Motor neuron (in vitro differentiated cells): ENCODE measurements at regions not wholly inside any gene's neighbourhood (a gene's known extent, or its start where the extent isn't known, plus 50 kb on each side); places are given as distances from the start of the nearest gene placed in this dataset.
A peak's percentile ranks its signal among the peaks of the same experiment; 100 is the strongest.

Source experiments
- ATAC-seq, 8 experiments: fragments of 200-7000 bp; cut with Tn5 transposase; replicated peaks in 6 of 8; 2 replicates each; pipeline ENCODE4 v1.8.0; 2021; ENCODE audit warnings: mild to moderate bottlenecking in 8 of 8, moderate library complexity in 8 of 8
- H3K27ac ChIP-seq, 2 donors: fragments of 250-450 bp; sonication (Bioruptor Pico); 2 replicates each; pipeline ENCODE4 v1.9.0; 2021; ENCODE audit warnings: antibody characterized with exemption in 2 of 2, mild to moderate bottlenecking in 2 of 2, moderate library complexity in 1 of 2
- H3K4me1 ChIP-seq, 2 donors: fragments of 250-450 bp; sonication (Bioruptor Pico); replicated peaks in 1 of 2; 2 replicates each; pipeline ENCODE4 v1.6.1; 2021; ENCODE audit warnings: antibody characterized with exemption in 2 of 2, mild to moderate bottlenecking in 2 of 2, moderate library complexity in 1 of 2
- H3K4me3 ChIP-seq, 5 donors: fragments of 250-450 bp; sonication (Bioruptor Pico); 2 replicates each; pipeline ENCODE4 v1.9.0; 2021; ENCODE audit warnings: antibody characterized with exemption in 5 of 5, mild to moderate bottlenecking in 5 of 5, moderate library complexity in 4 of 5
- WGBS, 10 experiments: fragments of 450-650 bp; shearing (Covaris generic); methylation state at CpG; one replicate each; pipeline ENCODE4 v1.0.0; 2022; 5-methylcytosine and 5-hydroxymethylcytosine counted together
- in situ Hi-C, 9 experiments: fragments of 400-800 bp; cut with MboI; loops; one replicate each; pipeline ENCODE4 v1.15.0; 2021; ENCODE audit warnings: low sequenced_read_pairs in 9 of 9, low pct_unique_long_range_greater_than_20kb in 2 of 9; ENCODE audit not compliant: unreplicated experiment in 9 of 9

GRCh38 chr7:52708846-52709245 lies 326.6 kb upstream of the POM121L12 start:
- no peak overlapping the region for H3K27ac ChIP-seq
- ATAC-seq = no peak
- in situ Hi-C loops = no loop called here
- 0 to 94% (median 40%) methylated on average over 1 to 3 of the region's 3 CpGs; no CpG with 5 or more reads in 1 of the 10 experiments for WGBS, 10 experiments
- no peak overlapping the region for H3K4me3 ChIP-seq
- no peaks in the 10 kb centered on the region for H3K4me1 ChIP-seq

GRCh38 chr7:52705768-52706167 lies 329.7 kb upstream of the POM121L12 start:
- 6 to 100% (median 20%) methylated on average over 1 to 2 of the region's 2 CpGs; no CpG with 5 or more reads in 3 of the 10 experiments for WGBS, 10 experiments
- in situ Hi-C loops = no loop called here

GRCh38 chr7:52700349-52700748 lies 335.1 kb upstream of the POM121L12 start:
- ATAC-seq = peak in 5 of 8 experiments; percentile 20 to 86 (median 50)
- 0 to 80% (median 41%) methylated on average over 1 to 2 of the region's 2 CpGs; no CpG with 5 or more reads in 2 of the 10 experiments for WGBS, 10 experiments
- in situ Hi-C loops = no loop called here
- H3K4me3 ChIP-seq = no peak overlapping the region
- H3K4me1 ChIP-seq = peaks cover 10 to 28% of the 10 kb centered on the region in 2 donors
- no peak overlapping the region for H3K27ac ChIP-seq

More at GRCh38 chr7:52705768-52706167, 329.7 kb upstream of the POM121L12 start:
- no peak for ATAC-seq
- Histone ChIP-seq H3K4me1 (no peaks in the 10 kb centered on the region), H3K4me3 (no peak overlapping the region), H3K27ac (no peak overlapping the region)

- ATAC-seq = peak; percentile 67 to 99 (median 91)
- H3K27ac ChIP-seq = no peak overlapping the region
- no peak overlapping the region for H3K4me3 ChIP-seq
- peaks cover 14 to 38% of the 10 kb centered on the region in 2 donors for H3K4me1 ChIP-seq
- in situ Hi-C loops = no loop called here
- 0 to 58% (median 15%) methylated on average over 2 to 5 of the region's 5 CpGs for WGBS, 10 experiments
These were observed 339.3 kb upstream of the POM121L12 start for GRCh38 chr7:52695973-52696595.

- Histone ChIP-seq H3K4me3 (no peak overlapping the region), H3K4me1 (peaks cover 11 to 19% of the 10 kb centered on the region in 2 donors), H3K27ac (peak overlapping the region in 1 of 2 donors; percentile 60)
- peak in 2 of 8 experiments; percentile 18 to 19 for ATAC-seq
- WGBS, 10 experiments = 17 to 100% (median 80%) methylated on average over 1 of the region's 1 CpG; no CpG with 5 or more reads in 6 of the 10 experiments
- in situ Hi-C loops = no loop called here
These were observed 344.2 kb upstream of the POM121L12 start for GRCh38 chr7:52691257-52691656.

- WGBS, 10 experiments = 0 to 100% (median 78%) methylated on average over 1 to 2 of the region's 2 CpGs; no CpG with 5 or more reads in 3 of the 10 experiments
- H3K4me1 ChIP-seq = peaks cover 4 to 5% of the 10 kb centered on the region in 2 donors
These were observed 345.5 kb upstream of the POM121L12 start for GRCh38 chr7:52689912-52690311.

GRCh38 chr7:52685333-52685732 lies 350.1 kb upstream of the POM121L12 start:
- no peak overlapping the region for H3K4me3 ChIP-seq
- WGBS, 10 experiments = 0 to 84% (median 42%) methylated on average over 1 to 3 of the region's 3 CpGs; no CpG with 5 or more reads in 1 of the 10 experiments
- H3K4me1 ChIP-seq = no peaks in the 10 kb centered on the region
- ATAC-seq = peak in 1 of 8 experiments; percentile 74
- in situ Hi-C loops = no loop called here
- H3K27ac ChIP-seq = no peak overlapping the region

More at GRCh38 chr7:52689912-52690311, 345.5 kb upstream of the POM121L12 start:
- Histone ChIP-seq H3K27ac (no peak overlapping the region), H3K4me3 (no peak overlapping the region)
- no peak for ATAC-seq
- in situ Hi-C loops = no loop called here

GRCh38 chr7:52684388-52684787 lies 351.0 kb upstream of the POM121L12 start:
- no peak for ATAC-seq
- H3K4me3 ChIP-seq = no peak overlapping the region
- 0 to 100% (median 40%) methylated on average over 1 to 2 of the region's 2 CpGs; no CpG with 5 or more reads in 3 of the 10 experiments for WGBS, 10 experiments
- in situ Hi-C loops = no loop called here
- H3K27ac ChIP-seq = no peak overlapping the region
- no peaks in the 10 kb centered on the region for H3K4me1 ChIP-seq

GRCh38 chr7:52682993-52683392 lies 352.4 kb upstream of the POM121L12 start:
- no peak overlapping the region for H3K27ac ChIP-seq
- no peak for ATAC-seq
- in situ Hi-C loops = no loop called here
- no peaks in the 10 kb centered on the region for H3K4me1 ChIP-seq
- no peak overlapping the region for H3K4me3 ChIP-seq
- WGBS, 10 experiments = 18 to 100% (median 59%) methylated on average over 1 to 3 of the region's 3 CpGs; no CpG with 5 or more reads in 2 of the 10 experiments

- Histone ChIP-seq H3K4me3 (no peak overlapping the region), H3K4me1 (peaks cover 13 to 21% of the 10 kb centered on the region in 2 donors), H3K27ac (peak overlapping the region; percentile 3 to 73)
- peak in 5 of 8 experiments; percentile 83 to 91 (median 87) for ATAC-seq
- 0 to 33% (median 25%) methylated on average over 1 to 4 of the region's 4 CpGs; no CpG with 5 or more reads in 2 of the 10 experiments for WGBS, 10 experiments
- in situ Hi-C loops = no loop called here
These were observed 364.7 kb upstream of the POM121L12 start for GRCh38 chr7:52670608-52671225.

GRCh38 chr7:52669031-52669430 lies 366.4 kb upstream of the POM121L12 start:
- ATAC-seq = no peak
- in situ Hi-C loops = no loop called here
- Histone ChIP-seq H3K27ac (no peak overlapping the region), H3K4me1 (peaks cover 13 to 21% of the 10 kb centered on the region in 2 donors), H3K4me3 (no peak overlapping the region)
- 57 to 100% (median 91%) methylated on average over 2 to 7 of the region's 21 CpGs; no CpG with 5 or more reads in 7 of the 10 experiments for WGBS, 10 experiments

GRCh38 chr7:52668435-52668834 lies 367.0 kb upstream of the POM121L12 start:
- in situ Hi-C loops = no loop called here
- Histone ChIP-seq H3K4me3 (no peak overlapping the region), H3K27ac (no peak overlapping the region), H3K4me1 (peaks cover 13 to 22% of the 10 kb centered on the region in 2 donors)
- WGBS, 10 experiments = 80 to 100% (median 92%) methylated on average over 1 to 3 of the region's 17 CpGs; no CpG with 5 or more reads in 6 of the 10 experiments
- ATAC-seq = no peak

- 0 to 100% (median 49%) methylated on average over 2 to 3 of the region's 3 CpGs; no CpG with 5 or more reads in 2 of the 10 experiments for WGBS, 10 experiments
These were observed 376.3 kb upstream of the POM121L12 start for GRCh38 chr7:52659178-52659577.

More at GRCh38 chr7:52659178-52659577, 376.3 kb upstream of the POM121L12 start:
- Histone ChIP-seq H3K27ac (no peak overlapping the region), H3K4me1 (peaks cover 0 to 3% of the 10 kb centered on the region in 2 donors), H3K4me3 (no peak overlapping the region)
- no peak for ATAC-seq
- in situ Hi-C loops = no loop called here
